Mesendoderm (in vitro differentiated cells): ENCODE measurements at regions not wholly inside any gene's neighbourhood (a gene's known extent, or its start where the extent isn't known, plus 50 kb on each side); places are given as distances from the start of the nearest gene placed in this dataset.
"Not testable (repeated sequence)": the region's sequence is repeated elsewhere in the genome, so short reads cannot be mapped to it uniquely, and the experiment has no call there.

Source experiments
- DNase-seq: peaks from one replicate; pipeline ENCODE4 v3.0.0; 2013
- H2AK5ac ChIP-seq: 2 replicates; pipeline ENCODE4 v1.6.1; 2013; ENCODE audit warnings: low read length, inconsistent platforms
- H2BK120ac ChIP-seq: 2 replicates; pipeline ENCODE4 v1.6.1; 2013; ENCODE audit warnings: low read depth, mild to moderate bottlenecking, low read length, moderate library complexity, mixed read lengths
- H2BK15ac ChIP-seq: replicated peaks from 2 replicates; pipeline ENCODE4 v1.6.1; 2013; ENCODE audit warnings: low read depth, mild to moderate bottlenecking, moderate library complexity
- H2BK5ac ChIP-seq: 2 replicates; pipeline ENCODE4 v1.6.1; 2013; ENCODE audit warnings: low read length, inconsistent platforms
- H3K18ac ChIP-seq: 2 replicates; pipeline ENCODE4 v1.6.1; 2013; ENCODE audit warnings: mild to moderate bottlenecking, low read length, mixed read lengths
- H3K23ac ChIP-seq: one replicate; pipeline ENCODE4 v1.6.1; 2013; ENCODE audit warnings: low read length
- H3K27ac ChIP-seq: 2 replicates; pipeline ENCODE4 v1.5.1; 2013; ENCODE audit warnings: low read depth, mild to moderate bottlenecking, inconsistent platforms, low read length, moderate library complexity
- H3K27me3 ChIP-seq: 2 replicates; pipeline ENCODE4 v1.6.1; 2013; ENCODE audit warnings: low read length, control low read depth, mild to moderate bottlenecking, inconsistent platforms; ENCODE audit not compliant: insufficient read depth, poor library complexity
- H3K36me3 ChIP-seq: 2 replicates; pipeline ENCODE4 v1.6.1; 2013; ENCODE audit warnings: low read length, inconsistent platforms; ENCODE audit not compliant: control insufficient read depth, insufficient read depth
- H3K4ac ChIP-seq: one replicate; pipeline ENCODE4 v1.6.1; 2013; ENCODE audit warnings: low read depth, mild to moderate bottlenecking, low read length, moderate library complexity
- H3K4me1 ChIP-seq: 2 replicates; pipeline ENCODE4 v1.6.1; 2013; ENCODE audit warnings: low read depth, low read length, inconsistent platforms; ENCODE audit not compliant: control insufficient read depth
- H3K4me2 ChIP-seq: 2 replicates; pipeline ENCODE4 v1.6.1; 2013; ENCODE audit warnings: low read length
- H3K4me3 ChIP-seq: 2 replicates; pipeline ENCODE4 v1.5.1; 2013; ENCODE audit warnings: mild to moderate bottlenecking, low read length
- H3K56ac ChIP-seq: one replicate; pipeline ENCODE4 v1.6.1; 2013; ENCODE audit warnings: low read length
- H3K79me1 ChIP-seq: 2 replicates; pipeline ENCODE4 v1.6.1; 2013; ENCODE audit warnings: low read length, inconsistent platforms
- H3K79me2 ChIP-seq: 2 replicates; pipeline ENCODE4 v1.6.1; 2013; ENCODE audit warnings: mild to moderate bottlenecking, low read length; ENCODE audit not compliant: control insufficient read depth, insufficient read depth
- H3K9ac ChIP-seq: 2 replicates; pipeline ENCODE4 v1.6.1; 2013; ENCODE audit warnings: low read length, inconsistent platforms
- H4K5ac ChIP-seq: one replicate; pipeline ENCODE4 v1.6.1; 2013; ENCODE audit warnings: low read length
- H4K8ac ChIP-seq: one replicate; pipeline ENCODE4 v1.6.1; 2013; ENCODE audit warnings: low read depth, mild to moderate bottlenecking, control low read depth, low read length, moderate library complexity
- WGBS: extraction: QIAGEN DNeasy Blood & Tissue Kit; methylation state at CpG from one replicate; pipeline ENCODE4 v1.1.7; 2013; ENCODE audit warnings: low lambda C conversion rate, missing lambda C conversion rate; ENCODE audit not compliant: insufficient coverage; ENCODE audit errors: extremely low coverage; 5-methylcytosine and 5-hydroxymethylcytosine counted together

DNA sequence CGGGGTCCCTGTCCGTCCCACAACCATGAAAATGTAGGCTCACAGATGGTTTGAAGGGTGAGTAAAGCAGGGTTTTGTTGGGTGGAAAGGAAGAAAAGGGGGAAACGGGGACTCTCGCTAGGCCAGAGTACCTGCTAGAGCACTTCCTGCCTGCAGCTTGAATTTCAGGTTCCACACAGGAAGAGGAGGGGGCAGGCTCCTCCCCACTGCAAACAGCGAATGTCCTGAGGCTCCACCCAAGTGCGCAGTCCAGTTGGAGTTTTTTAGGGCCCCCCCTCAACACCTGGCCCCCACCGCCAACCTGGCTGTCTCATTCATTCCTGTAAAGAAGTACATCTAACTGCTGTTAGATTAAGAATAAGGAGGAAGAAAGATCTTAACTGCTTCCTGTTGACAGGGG lies 414.7 kb downstream of the SH2D4B start:
- Histone ChIP-seq H3K79me1 (no peaks in the 10 kb centered on the region), H4K8ac (peak overlapping the region; percentile 65), H3K56ac (no peak overlapping the region), H3K27ac (no peak overlapping the region), H3K36me3 (no peaks in the 10 kb centered on the region), H4K5ac (no peak overlapping the region), H2BK120ac (no peak overlapping the region), H3K18ac (no peak overlapping the region), H2AK5ac (no peak overlapping the region), H3K9ac (no peak overlapping the region), H2BK5ac (no peak overlapping the region), H3K4me2 (no peak overlapping the region), H3K4me1 (no peaks in the 10 kb centered on the region), H3K4me3 (no peak overlapping the region), H3K79me2 (no peaks in the 10 kb centered on the region), H3K23ac (no peak overlapping the region), H3K27me3 (no peaks in the 10 kb centered on the region), H2BK15ac (no peak overlapping the region), H3K4ac (no peak overlapping the region)
- DNase-seq, result no peak
- no CpG with 5 or more reads among the region's 7 CpGs for WGBS

DNA sequence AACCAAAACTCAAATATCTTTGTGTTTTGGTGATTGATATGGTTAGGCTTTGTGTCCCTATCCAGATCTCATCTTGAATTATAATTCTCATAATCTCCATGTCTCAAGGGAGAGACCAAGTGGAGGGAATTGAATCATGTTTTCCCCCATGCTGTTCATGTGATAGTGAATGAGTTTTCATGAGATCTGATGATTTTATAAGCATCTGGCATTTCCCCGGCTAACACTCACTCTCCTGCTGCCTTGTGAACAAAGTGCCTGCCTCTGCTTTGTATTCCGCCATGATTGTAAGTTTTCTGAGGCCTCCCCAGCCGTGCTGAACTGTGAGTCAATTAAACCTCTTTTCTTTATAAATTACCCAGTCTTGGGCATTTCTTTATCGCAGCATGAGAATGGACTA lies 419.5 kb downstream of the SH2D4B start:
- H3K27me3 ChIP-seq, result no peaks in the 10 kb centered on the region
- no CpG with 5 or more reads among the region's 4 CpGs for WGBS

DNA sequence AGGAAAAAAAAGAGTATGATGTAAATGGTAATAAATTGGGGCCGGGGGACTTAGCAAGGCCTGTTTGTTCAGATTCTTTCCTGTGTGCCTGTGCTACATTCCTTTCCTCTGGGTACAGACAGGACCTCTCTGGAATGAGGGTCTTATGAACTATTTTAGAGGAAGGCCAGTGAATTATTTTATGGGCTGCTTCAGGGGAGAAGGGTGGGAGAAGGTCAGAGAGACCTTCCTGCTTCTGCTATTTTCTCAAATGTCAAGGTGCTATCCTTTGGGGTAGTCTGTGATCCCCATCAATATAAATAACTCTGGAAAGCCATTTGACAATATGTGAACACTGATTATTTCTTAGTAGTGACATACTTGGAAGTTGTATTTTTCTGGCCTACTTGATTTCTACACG lies 426.5 kb downstream of the SH2D4B start:
- DNase-seq, result no peak
- Histone ChIP-seq H3K4me2 (no peak overlapping the region), H3K4me1 (no peaks in the 10 kb centered on the region), H2BK120ac (no peak overlapping the region), H3K27ac (no peak overlapping the region), H3K79me1 (no peaks in the 10 kb centered on the region), H3K27me3 (no peaks in the 10 kb centered on the region), H3K36me3 (no peaks in the 10 kb centered on the region), H4K5ac (no peak overlapping the region), H3K18ac (peak overlapping the region; percentile 51), H3K4me3 (no peak overlapping the region), H3K56ac (no peak overlapping the region), H3K79me2 (no peaks in the 10 kb centered on the region), H2BK15ac (no peak overlapping the region), H3K4ac (no peak overlapping the region), H2BK5ac (no peak overlapping the region), H4K8ac (no peak overlapping the region), H2AK5ac (no peak overlapping the region), H3K23ac (no peak overlapping the region), H3K9ac (no peak overlapping the region)
- no CpG with 5 or more reads among the region's 2 CpGs for WGBS

More for the DNA sequence above, 419.5 kb downstream of the SH2D4B start:
- Histone ChIP-seq H2AK5ac (no peak overlapping the region), H3K4ac (no peak overlapping the region), H2BK120ac (no peak overlapping the region), H3K18ac (no peak overlapping the region), H2BK15ac (no peak overlapping the region), H2BK5ac (no peak overlapping the region), H3K9ac (no peak overlapping the region), H3K56ac (no peak overlapping the region), H3K23ac (no peak overlapping the region), H4K8ac (no peak overlapping the region), H3K4me3 (no peak overlapping the region), H3K79me2 (no peaks in the 10 kb centered on the region), H3K27ac (no peak overlapping the region), H3K4me2 (no peak overlapping the region), H3K79me1 (no peaks in the 10 kb centered on the region), H4K5ac (no peak overlapping the region), H3K4me1 (no peaks in the 10 kb centered on the region), H3K36me3 (no peaks in the 10 kb centered on the region)
- no peak for DNase-seq

DNA sequence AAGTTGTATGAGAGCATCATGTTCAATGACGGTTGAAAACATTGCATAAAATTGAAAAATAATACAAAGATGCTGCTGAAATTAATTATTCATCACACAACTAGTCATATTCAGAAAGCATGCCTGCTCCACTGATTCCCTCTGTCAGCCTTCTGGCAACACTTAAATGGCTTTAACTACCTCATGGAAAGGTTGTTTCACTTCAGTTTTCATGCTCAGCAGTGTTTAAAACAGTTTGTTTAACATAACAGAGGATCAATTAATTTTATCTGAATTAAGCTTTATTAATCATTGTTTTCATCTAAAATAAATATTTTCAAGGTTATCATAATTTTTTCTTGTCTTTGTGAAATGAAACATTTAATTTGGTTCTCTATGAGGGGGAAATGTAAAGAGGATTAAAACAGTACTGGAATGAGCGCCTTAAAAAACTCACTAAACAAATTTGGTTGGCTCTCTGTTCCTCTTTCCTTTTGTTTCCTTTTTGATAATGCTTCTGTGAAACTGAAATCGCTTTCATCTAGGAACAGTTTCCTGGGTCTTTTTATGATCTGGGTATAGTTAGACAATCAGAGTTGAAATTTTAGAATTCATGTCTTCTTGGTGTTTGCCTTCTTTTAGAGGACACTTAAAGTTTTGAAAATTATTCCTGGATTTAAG lies 427.4 kb downstream of the SH2D4B start:
- no peaks in the 10 kb centered on the region for H3K79me2 ChIP-seq
- H3K4ac ChIP-seq, result no peak overlapping the region
- H3K56ac ChIP-seq, result no peak overlapping the region
- H3K4me1 ChIP-seq, result no peaks in the 10 kb centered on the region
- no peaks in the 10 kb centered on the region for H3K36me3 ChIP-seq
- no peak overlapping the region for H2BK120ac ChIP-seq
- H3K9ac ChIP-seq, result no peak overlapping the region
- no peak overlapping the region for H2AK5ac ChIP-seq
- no peak overlapping the region for H4K8ac ChIP-seq
- no peak overlapping the region for H3K27ac ChIP-seq
- no peaks in the 10 kb centered on the region for H3K79me1 ChIP-seq
- no peak overlapping the region for H3K23ac ChIP-seq
- no peak overlapping the region for H3K4me3 ChIP-seq
- no peaks in the 10 kb centered on the region for H3K27me3 ChIP-seq
- no peak overlapping the region for H3K18ac ChIP-seq
- H2BK15ac ChIP-seq, result no peak overlapping the region
- H2BK5ac ChIP-seq, result no peak overlapping the region
- no peak overlapping the region for H4K5ac ChIP-seq
- DNase-seq, result no peak
- no peak overlapping the region for H3K4me2 ChIP-seq
- WGBS, result no CpG with 5 or more reads among the region's 3 CpGs

DNA sequence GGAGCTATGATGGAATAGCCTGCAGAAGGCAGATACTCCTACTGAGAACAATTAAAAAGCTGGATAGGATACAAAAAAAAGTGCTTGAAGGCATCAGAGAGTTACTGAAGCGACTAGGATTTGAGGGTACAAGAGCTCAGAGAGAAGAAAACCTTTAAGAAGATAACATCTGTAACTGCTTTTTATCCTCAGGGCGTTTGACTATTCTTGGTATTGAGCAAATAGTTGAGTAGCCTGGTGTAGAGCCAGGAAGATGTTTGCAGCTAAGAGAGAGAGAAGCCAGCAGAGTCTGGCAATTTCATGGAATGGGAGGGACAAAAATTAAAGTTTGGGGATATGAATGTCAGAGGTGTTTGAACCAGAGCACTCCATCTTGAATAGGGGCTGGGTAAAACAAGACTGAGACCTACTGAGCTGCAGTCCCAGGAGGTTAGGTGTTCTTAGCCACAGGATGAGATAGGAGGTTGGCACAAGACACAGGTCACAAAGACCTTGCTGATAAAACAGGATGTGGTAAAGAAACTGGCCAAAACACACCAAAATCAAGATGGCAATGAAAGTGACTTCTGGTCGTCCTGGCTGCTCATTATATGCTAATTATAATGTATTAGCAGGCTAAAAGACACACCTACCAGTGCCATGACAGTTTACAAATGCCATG lies 428.8 kb downstream of the SH2D4B start:
- Histone ChIP-seq H3K79me2 (no peaks in the 10 kb centered on the region), H4K5ac (no peak overlapping the region), H3K4me1 (no peaks in the 10 kb centered on the region), H3K23ac (no peak overlapping the region), H3K9ac (no peak overlapping the region), H3K56ac (no peak overlapping the region), H2BK120ac (no peak overlapping the region), H4K8ac (no peak overlapping the region), H3K4me2 (no peak overlapping the region), H2BK15ac (no peak overlapping the region), H3K4ac (no peak overlapping the region), H3K27ac (no peak overlapping the region), H3K27me3 (no peaks in the 10 kb centered on the region), H2AK5ac (no peak overlapping the region), H3K79me1 (no peaks in the 10 kb centered on the region), H3K18ac (no peak overlapping the region), H3K36me3 (no peaks in the 10 kb centered on the region), H3K4me3 (no peak overlapping the region), H2BK5ac (no peak overlapping the region)
- peak; percentile 48 for DNase-seq
- no CpG with 5 or more reads among the region's 3 CpGs for WGBS

DNA sequence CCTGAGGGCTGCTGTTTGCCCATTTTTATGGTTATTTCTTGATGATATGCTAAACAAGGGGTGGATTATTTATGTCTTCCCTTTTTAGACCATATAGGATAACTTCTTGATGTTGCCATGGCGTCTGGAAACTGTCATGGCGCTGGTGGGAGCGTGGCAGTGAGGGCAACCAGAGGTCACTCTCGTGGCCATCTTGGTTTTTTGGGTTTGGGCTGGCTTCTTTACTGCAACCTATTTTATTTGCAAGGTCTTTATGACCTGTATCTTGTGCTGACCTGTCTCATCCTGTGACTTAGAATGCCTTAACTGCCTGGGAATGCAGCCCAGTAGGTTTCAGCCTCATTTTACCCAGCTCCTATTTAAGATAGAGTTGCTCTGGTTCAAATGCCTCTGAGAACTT lies 429.7 kb downstream of the SH2D4B start:
- not testable (repeated sequence) for H3K56ac ChIP-seq

More for the DNA sequence above, 429.7 kb downstream of the SH2D4B start:
- not testable (repeated sequence) for H3K4me3 ChIP-seq, H3K79me1 ChIP-seq, H3K9ac ChIP-seq, H3K27me3 ChIP-seq, H2AK5ac ChIP-seq, H2BK15ac ChIP-seq, H2BK5ac ChIP-seq, H4K8ac ChIP-seq, H3K27ac ChIP-seq, H2BK120ac ChIP-seq, H3K4me2 ChIP-seq, H3K4ac ChIP-seq, H4K5ac ChIP-seq, H3K23ac ChIP-seq, DNase-seq, H3K36me3 ChIP-seq, H3K79me2 ChIP-seq, H3K4me1 ChIP-seq, H3K18ac ChIP-seq
- no CpG with 5 or more reads among the region's 4 CpGs for WGBS
